ENCODE measurements at regions not wholly inside any gene's neighbourhood (a gene's known extent, or its start where the extent isn't known, plus 50 kb on each side); places are given as distances from the start of the nearest gene placed in this dataset.

DNA sequence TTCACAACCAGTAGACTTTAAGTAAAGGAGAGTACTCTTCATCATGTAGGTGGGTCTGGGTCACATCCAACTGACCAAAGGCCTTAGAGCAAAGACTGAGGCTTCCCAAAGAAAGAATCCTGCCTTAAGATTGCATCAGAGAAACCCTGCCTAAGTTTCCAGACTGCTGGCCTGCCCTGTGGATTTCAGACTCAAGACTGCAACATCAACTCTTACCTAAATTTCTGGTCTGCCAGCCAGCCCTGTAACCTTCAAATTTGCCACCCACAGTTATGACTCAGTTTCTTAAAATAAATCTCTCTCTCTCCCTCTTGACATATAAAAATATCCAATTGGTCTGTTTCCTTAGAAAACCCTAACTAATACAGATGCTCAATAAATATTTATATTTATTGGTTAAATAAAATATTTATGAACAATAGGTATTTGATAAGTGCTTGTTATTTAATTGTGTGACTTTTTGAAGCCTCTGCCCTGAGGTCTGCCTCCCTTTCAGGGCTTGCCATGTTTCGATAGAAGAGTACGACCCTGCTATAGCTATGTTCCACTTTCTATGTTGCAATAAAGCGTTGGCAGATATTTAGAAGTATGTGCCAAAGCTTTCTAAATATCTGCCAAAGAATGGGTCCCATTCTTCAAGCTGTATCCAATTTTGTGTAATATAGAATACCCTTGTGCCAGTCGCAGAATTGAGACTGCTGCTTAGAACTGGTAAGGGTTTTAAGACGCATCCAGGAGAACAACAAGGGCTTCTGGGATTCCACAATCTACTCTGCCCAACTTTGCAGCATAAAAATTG, 65.7 kb downstream of the TMEM30B start:
- Histone ChIP-seq H3K79me2 (ENCODE audit: control insufficient read depth in 1 of 2, insufficient read depth in 2 of 2, low read length in 2 of 2) (no peaks in the 10 kb centered on the region), H3K4me1 (replicated peaks in 1 of 4; ENCODE audit: control insufficient read depth in 3 of 4, insufficient read depth in 4 of 4, low read length in 3 of 4) (peaks cover 0 to 5% (median 2%) of the 10 kb centered on the region in 4 experiments; a peak in 2 of 7 replicates), H3K79me1 (ENCODE audit: low read depth, low read length) (no peaks in the 10 kb centered on the region), H3K4me3 (ENCODE audit: extremely low read depth in 1 of 4, insufficient read depth in 2 of 4, low read depth in 3 of 4, low read length in 4 of 4) (no peak overlapping the region), H4K91ac (replicated peaks; ENCODE audit: insufficient read length, low read length) (no peak overlapping the region), H2BK120ac (replicated peaks; ENCODE audit: low read depth, low read length) (no peak overlapping the region), H2BK5ac (ENCODE audit: low read depth, low read length) (no peak overlapping the region), H3K4ac (replicated peaks; ENCODE audit: insufficient read length, low read depth, low read length) (no peak overlapping the region), H3K23ac (ENCODE audit: insufficient read length) (no peak overlapping the region), H4K5ac (ENCODE audit: insufficient read length, low read depth, low read length) (no peak overlapping the region), H3K4me2 (ENCODE audit: insufficient read depth in 1 of 2, low read depth in 2 of 2, low read length in 2 of 2) (no peak overlapping the region), H3K56ac (replicated peaks; ENCODE audit: insufficient read length, low read depth, low read length) (no peak overlapping the region), H2AFZ (ENCODE audit: low read length) (no peak overlapping the region), H3K9ac (replicated peaks in 1 of 4; ENCODE audit: extremely low read depth in 1 of 4, low read depth in 3 of 4, low read length in 3 of 4) (no peak overlapping the region), H3K9me3 (ENCODE audit: insufficient read depth in 2 of 2, low read depth in 1 of 2, low read length in 1 of 2) (no peaks in the 10 kb centered on the region), H3K36me3 (ENCODE audit: control insufficient read depth in 2 of 4, insufficient read depth in 4 of 4, low read length in 3 of 4) (no peaks in the 10 kb centered on the region), H4K8ac (ENCODE audit: extremely low read depth, insufficient read depth, low read length) (no peak overlapping the region), H3K14ac (ENCODE audit: insufficient read length) (no peak overlapping the region), H2BK20ac (ENCODE audit: low read length) (no peak overlapping the region), H2AK5ac (ENCODE audit: low read depth, low read length) (no peak overlapping the region), H2BK12ac (ENCODE audit: low read depth, low read length) (no peak overlapping the region), H3K27ac (ENCODE audit: low read depth, low read length) (no peak overlapping the region), H3K27me3 (replicated peaks in 1 of 4; ENCODE audit: control insufficient read depth in 3 of 4, extremely low read depth in 1 of 4, insufficient read depth in 3 of 4, low read length in 3 of 4) (no peaks in the 10 kb centered on the region), H4K20me1 (replicated peaks in 1 of 2; ENCODE audit: control insufficient read depth in 1 of 2, insufficient read depth in 2 of 2, low read length in 2 of 2) (no peaks in the 10 kb centered on the region), H2BK15ac (ENCODE audit: low read length) (no peak overlapping the region), H3K23me2 (ENCODE audit: low read depth, low read length) (no peaks in the 10 kb centered on the region), H3K18ac (ENCODE audit: extremely low read depth, low read length) (no peak overlapping the region)
- CTCF ChIA-PET (ENCODE audit: partially characterized antibody) = interaction anchor here (1.4 to 1.5 kb wide), 2 partner anchors 10 to 38 kb away, joined by 3 to 4 read pairs; no protein-coding TSS in a partner anchor
- 84% methylated on average over 5 of the region's 5 CpGs; no CpG with 5 or more reads in 1 of the 2 experiments for WGBS, 2 experiments (ENCODE audit: extremely low coverage in 1 of 2, insufficient coverage in 1 of 2, insufficient read length in 1 of 2, insufficient replicate concordance in 2 of 2, low coverage in 1 of 2, low lambda C conversion rate in 2 of 2, missing lambda C conversion rate in 1 of 2)
- FAIRE-seq (no peak), DNase-seq (ENCODE audit: low read depth in 1 of 2, low spot score in 2 of 2) (no peak)
- POLR2A ChIA-PET (ENCODE audit: partially characterized antibody) = no interaction called here
- TF ChIP-seq CBX5 (IDR thresholded peaks at IDR 0.05; ENCODE audit: low read depth, low read length) (no peak), SIX5 (IDR thresholded peaks at IDR 0.05; ENCODE audit: low read depth, low read length) (no peak), PHF8 (conservative IDR thresholded peaks at IDR 0.05; ENCODE audit: low read depth, low read length) (no peak), SRF (IDR thresholded peaks at IDR 0.05; ENCODE audit: low read depth, low read length) (no peak), BRCA1 (IDR thresholded peaks at IDR 0.05; ENCODE audit: low read depth, low read length) (no peak), GTF2F1 (IDR thresholded peaks at IDR 0.05; ENCODE audit: borderline replicate concordance, low read depth, low read length) (no peak), JUN (IDR thresholded peaks at IDR 0.05; ENCODE audit: low read depth, low read length) (no peak), TAF7 (optimal IDR thresholded peaks at IDR 0.05; ENCODE audit: borderline replicate concordance, low read depth, low read length) (no peak), NANOG (IDR thresholded peaks at IDR 0.05; ENCODE audit: insufficient read depth, low read depth, low read length, poor library complexity, severe bottlenecking) (no peak), SP1 (IDR thresholded peaks at IDR 0.05; ENCODE audit: low read depth, low read length) (no peak), SAP30 (IDR thresholded peaks at IDR 0.05; ENCODE audit: insufficient read depth, insufficient replicate concordance, low read length) (no peak), TAF1 (IDR thresholded peaks at IDR 0.05; ENCODE audit: low read depth, low read length) (no peak), KDM4A (IDR thresholded peaks at IDR 0.05; ENCODE audit: low read depth, low read length, severe bottlenecking) (no peak)
